ENCODE measurements at regions not wholly inside any gene's neighbourhood (a gene's known extent, or its start where the extent isn't known, plus 50 kb on each side); places are given as distances from the start of the nearest gene placed in this dataset.

- intact Hi-C loops (cut with DNase I), result no loop called here
- TF ChIP-seq CTCF (IDR thresholded peaks at IDR 0.05), result no peak
- TF ChIP-seq POLR2A (IDR thresholded peaks at IDR 0.05), result no peak
- DNase-seq, result no peak
- Histone ChIP-seq H3K9me3 (no peaks in the 10 kb centered on the region), H3K36me3 (no peaks in the 10 kb centered on the region), H3K4me1 (no peaks in the 10 kb centered on the region), H3K27me3 (no peaks in the 10 kb centered on the region), H3K4me3 (replicated peaks in 1 of 3) (no peak overlapping the region), H3K27ac (no peak overlapping the region)
- 91 to 96% methylated on average over 8 of the region's 8 CpGs for WGBS, 2 donors
Observed at GRCh38 chr10:47077941-47078340, 166.7 kb downstream of the PTPN20 start.

GRCh38 chr10:47078393-47079203 is 167.4 kb downstream of the PTPN20 start:
- Histone ChIP-seq H3K36me3 (no peaks in the 10 kb centered on the region), H3K27ac (no peak overlapping the region), H3K4me1 (no peaks in the 10 kb centered on the region), H3K27me3 (no peaks in the 10 kb centered on the region), H3K4me3 (replicated peaks in 1 of 3) (no peak overlapping the region), H3K9me3 (no peaks in the 10 kb centered on the region)
- DNase-seq, result no peak
- 89 to 90% methylated on average over 8 of the region's 8 CpGs for WGBS, 2 donors
- TF ChIP-seq POLR2A (IDR thresholded peaks at IDR 0.05), result no peak
- no peak for TF ChIP-seq CTCF (IDR thresholded peaks at IDR 0.05)
- intact Hi-C loops (cut with DNase I), result no loop called here

GRCh38 chr10:47079204-47079580 is 168.0 kb downstream of the PTPN20 start:
- WGBS, 2 donors, result 95 to 97% methylated on average over 3 of the region's 3 CpGs
- Histone ChIP-seq H3K27me3 (no peaks in the 10 kb centered on the region), H3K4me1 (no peaks in the 10 kb centered on the region), H3K4me3 (replicated peaks in 1 of 3) (no peak overlapping the region), H3K9me3 (no peaks in the 10 kb centered on the region), H3K36me3 (no peaks in the 10 kb centered on the region), H3K27ac (no peak overlapping the region)
- no peak for TF ChIP-seq CTCF (IDR thresholded peaks at IDR 0.05)
- no peak for TF ChIP-seq POLR2A (IDR thresholded peaks at IDR 0.05)
- DNase-seq, result no peak
- intact Hi-C loops (cut with DNase I), result no loop called here

- Histone ChIP-seq H3K4me1 (no peaks in the 10 kb centered on the region), H3K36me3 (no peaks in the 10 kb centered on the region), H3K27me3 (no peaks in the 10 kb centered on the region), H3K27ac (no peak overlapping the region), H3K4me3 (replicated peaks in 1 of 3) (no peak overlapping the region), H3K9me3 (no peaks in the 10 kb centered on the region)
- TF ChIP-seq POLR2A (IDR thresholded peaks at IDR 0.05) (no peak), CTCF (IDR thresholded peaks at IDR 0.05) (no peak)
- 65 to 76% methylated on average over 4 of the region's 4 CpGs for WGBS, 2 donors
- intact Hi-C loops (cut with DNase I), result no loop called here
- DNase-seq, result no peak
Observed at GRCh38 chr10:47081264-47081663, 170.0 kb downstream of the PTPN20 start.

- DNase-seq, result no peak
- Histone ChIP-seq H3K36me3 (no peaks in the 10 kb centered on the region), H3K9me3 (no peaks in the 10 kb centered on the region), H3K4me1 (no peaks in the 10 kb centered on the region), H3K4me3 (replicated peaks in 1 of 3) (no peak overlapping the region), H3K27me3 (no peaks in the 10 kb centered on the region), H3K27ac (no peak overlapping the region)
- TF ChIP-seq CTCF (IDR thresholded peaks at IDR 0.05), result no peak
- TF ChIP-seq POLR2A (IDR thresholded peaks at IDR 0.05), result no peak
- WGBS, 2 donors, result 85 to 91% methylated on average over 12 of the region's 12 CpGs
- intact Hi-C loops (cut with DNase I), result no loop called here
Observed at GRCh38 chr10:47082055-47082784, 171.0 kb downstream of the PTPN20 start.

Measured in thyroid gland (tissue), 4 donors.